ENCODE measurements at regions not wholly inside any gene's neighbourhood (a gene's known extent, or its start where the extent isn't known, plus 50 kb on each side); places are given as distances from the start of the nearest gene placed in this dataset.

DNA sequence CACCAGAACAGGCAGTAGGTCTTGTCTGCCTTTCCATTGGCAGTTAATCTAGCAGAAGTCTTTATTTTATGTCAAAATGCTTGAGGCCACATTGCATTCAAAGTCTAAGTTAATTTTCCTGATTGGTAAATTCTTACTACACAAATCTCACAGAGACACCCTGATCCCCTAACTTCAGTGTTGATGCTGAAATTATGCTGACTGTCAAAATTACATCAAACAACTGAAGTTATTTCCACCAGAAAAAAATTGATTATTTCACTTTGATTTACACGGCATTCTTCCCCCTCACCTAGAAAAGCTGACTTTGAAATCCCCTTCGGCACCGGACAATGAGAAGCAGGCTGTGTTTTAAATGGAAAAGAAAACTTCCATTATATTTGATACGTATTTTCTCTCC lies 99.1 kb downstream of the MAF start:
- Histone ChIP-seq H3K27ac (ENCODE audit: low read depth in 2 of 2, low read length in 1 of 2) (no peak overlapping the region), H3K36me3 (replicated peaks in 1 of 2; ENCODE audit: control insufficient read depth in 1 of 2, insufficient read depth in 2 of 2, low read length in 1 of 2) (no peaks in the 10 kb centered on the region), H3K9ac (no peak overlapping the region), H3K79me2 (ENCODE audit: insufficient read depth) (no peaks in the 10 kb centered on the region), H3K4me1 (ENCODE audit: control insufficient read depth in 1 of 2, insufficient read depth in 2 of 2, low read depth in 1 of 2, low read length in 1 of 2) (no peaks in the 10 kb centered on the region), H3K9me3 (no peaks in the 10 kb centered on the region; the same call in 1 of the 2 replicates), H3K4me3 (ENCODE audit: low read depth in 2 of 2, low read length in 1 of 2) (no peak overlapping the region), H3K27me3 (ENCODE audit: insufficient read depth) (no peaks in the 10 kb centered on the region), H3K4me2 (no peak overlapping the region), H2AFZ (ENCODE audit: low read depth) (no peak overlapping the region), H3K9me2 (no peaks in the 10 kb centered on the region), H4K20me1 (ENCODE audit: insufficient read depth) (no peaks in the 10 kb centered on the region), H3F3A (replicated peaks; ENCODE audit: insufficient read depth) (no peaks in the 10 kb centered on the region)
- ChIA-PET CTCF (interaction anchor here (1.6 kb wide), 1 partner anchor 12 kb away, joined by 3 read pairs; no protein-coding TSS in a partner anchor), POLR2A (no interaction called here)
- no peak for DNase-seq
- TF ChIP-seq EP300 (IDR thresholded peaks at IDR 0.05; ENCODE audit: borderline replicate concordance in 1 of 2, low read depth in 1 of 2, low read length in 1 of 2) (no peak), TCF12 (IDR thresholded peaks at IDR 0.05) (no peak), YY1 (IDR thresholded peaks at IDR 0.05; ENCODE audit: low read depth) (no peak), TEAD4 (IDR thresholded peaks at IDR 0.05; ENCODE audit: borderline replicate concordance, insufficient read depth) (no peak), RAD21 (IDR thresholded peaks at IDR 0.05; ENCODE audit: low read length) (no peak), FOXJ3 (CRISPR knock-in tag; IDR thresholded peaks at IDR 0.05) (no peak), SMC3 (IDR thresholded peaks at IDR 0.05; ENCODE audit: low read depth, low read length) (no peak), RCOR1 (IDR thresholded peaks at IDR 0.05; ENCODE audit: low read length) (no peak), SIN3A (IDR thresholded peaks at IDR 0.05; ENCODE audit: borderline replicate concordance, low read depth, low read length) (no peak), POLR2AphosphoS5 (IDR thresholded peaks at IDR 0.05; ENCODE audit: low read depth, low read length) (no peak), CHD2 (IDR thresholded peaks at IDR 0.05; ENCODE audit: low read length, partially characterized antibody) (no peak), MXI1 (IDR thresholded peaks at IDR 0.05; ENCODE audit: low read depth, low read length) (no peak), JUND (IDR thresholded peaks at IDR 0.05) (no peak)
- TF ChIP-seq, protein P1, sequence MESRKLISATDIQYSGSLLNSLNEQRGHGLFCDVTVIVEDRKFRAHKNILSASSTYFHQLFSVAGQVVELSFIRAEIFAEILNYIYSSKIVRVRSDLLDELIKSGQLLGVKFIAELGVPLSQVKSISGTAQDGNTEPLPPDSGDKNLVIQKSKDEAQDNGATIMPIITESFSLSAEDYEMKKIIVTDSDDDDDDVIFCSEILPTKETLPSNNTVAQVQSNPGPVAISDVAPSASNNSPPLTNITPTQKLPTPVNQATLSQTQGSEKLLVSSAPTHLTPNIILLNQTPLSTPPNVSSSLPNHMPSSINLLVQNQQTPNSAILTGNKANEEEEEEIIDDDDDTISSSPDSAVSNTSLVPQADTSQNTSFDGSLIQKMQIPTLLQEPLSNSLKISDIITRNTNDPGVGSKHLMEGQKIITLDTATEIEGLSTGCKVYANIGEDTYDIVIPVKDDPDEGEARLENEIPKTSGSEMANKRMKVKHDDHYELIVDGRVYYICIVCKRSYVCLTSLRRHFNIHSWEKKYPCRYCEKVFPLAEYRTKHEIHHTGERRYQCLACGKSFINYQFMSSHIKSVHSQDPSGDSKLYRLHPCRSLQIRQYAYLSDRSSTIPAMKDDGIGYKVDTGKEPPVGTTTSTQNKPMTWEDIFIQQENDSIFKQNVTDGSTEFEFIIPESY (IDR thresholded peaks at IDR 0.05; ENCODE audit: borderline replicate concordance, low read depth): no peak
- WGBS (ENCODE audit: low lambda C conversion rate): 59% methylated on average over 4 of the region's 4 CpGs

DNA sequence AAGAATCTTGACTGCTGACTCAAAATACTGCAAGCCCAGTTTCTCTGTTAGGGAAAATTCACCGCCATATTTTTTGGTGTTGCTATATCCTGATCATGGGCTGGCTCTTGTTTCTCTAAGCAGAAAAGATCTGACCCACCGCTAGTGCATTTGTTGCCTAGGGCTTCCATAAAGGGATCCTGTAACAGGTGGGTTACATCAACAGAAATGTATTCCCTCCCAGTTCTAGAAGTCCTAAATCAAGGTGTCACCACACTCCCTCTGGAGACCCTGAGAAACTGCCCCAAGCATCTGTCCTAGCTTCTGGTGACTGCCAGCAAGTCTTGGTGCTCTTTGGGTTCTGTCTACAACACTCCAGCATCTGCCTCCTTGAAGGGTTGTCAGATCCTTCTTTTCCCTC lies 99.7 kb downstream of the MAF start:
- H3K79me2 ChIP-seq (ENCODE audit: insufficient read depth): no peaks in the 10 kb centered on the region
- no peak for DNase-seq
- no peaks in the 10 kb centered on the region for H4K20me1 ChIP-seq (ENCODE audit: insufficient read depth)
- H3K9me2 ChIP-seq: no peaks in the 10 kb centered on the region
- H3K9me3 ChIP-seq: no peaks in the 10 kb centered on the region; the same call in 1 of the 2 replicates
- 39% methylated on average over 2 of the region's 2 CpGs for WGBS (ENCODE audit: low lambda C conversion rate)
- H3K4me2 ChIP-seq: no peak overlapping the region
- H3K27ac ChIP-seq (ENCODE audit: low read depth in 2 of 2, low read length in 1 of 2): no peak overlapping the region
- no peak overlapping the region for H3K9ac ChIP-seq
- no peak overlapping the region for H3K4me3 ChIP-seq (ENCODE audit: low read depth in 2 of 2, low read length in 1 of 2)
- no peaks in the 10 kb centered on the region for H3F3A ChIP-seq (replicated peaks; ENCODE audit: insufficient read depth)
- CTCF ChIA-PET: interaction anchor here (1.6 kb wide), 1 partner anchor 13 kb away, joined by 3 read pairs; no protein-coding TSS in a partner anchor
- POLR2A ChIA-PET: no interaction called here
- H3K27me3 ChIP-seq (ENCODE audit: insufficient read depth): no peaks in the 10 kb centered on the region
- H3K36me3 ChIP-seq (replicated peaks in 1 of 2; ENCODE audit: control insufficient read depth in 1 of 2, insufficient read depth in 2 of 2, low read length in 1 of 2): no peaks in the 10 kb centered on the region
- no peak overlapping the region for H2AFZ ChIP-seq (ENCODE audit: low read depth)
- H3K4me1 ChIP-seq (ENCODE audit: control insufficient read depth in 1 of 2, insufficient read depth in 2 of 2, low read depth in 1 of 2, low read length in 1 of 2): no peaks in the 10 kb centered on the region
- TF ChIP-seq GABPA (IDR thresholded peaks at IDR 0.05; ENCODE audit: low read depth) (no peak), RCOR1 (IDR thresholded peaks at IDR 0.05; ENCODE audit: low read length) (no peak), EZH2phosphoT487 (IDR thresholded peaks at IDR 0.05; ENCODE audit: borderline replicate concordance, low read depth) (no peak), MXI1 (IDR thresholded peaks at IDR 0.05; ENCODE audit: low read depth, low read length) (no peak), TAF1 (IDR thresholded peaks at IDR 0.05; ENCODE audit: borderline replicate concordance, low read depth, low read length) (no peak), NRF1 (IDR thresholded peaks at IDR 0.05; ENCODE audit: low read depth, low read length) (no peak), RAD21 (IDR thresholded peaks at IDR 0.05; ENCODE audit: low read length) (no peak), FOXM1 (IDR thresholded peaks at IDR 0.05; ENCODE audit: low read depth) (no peak), NFIC (IDR thresholded peaks at IDR 0.05; ENCODE audit: borderline replicate concordance) (no peak)
- TF ChIP-seq, protein P2, sequence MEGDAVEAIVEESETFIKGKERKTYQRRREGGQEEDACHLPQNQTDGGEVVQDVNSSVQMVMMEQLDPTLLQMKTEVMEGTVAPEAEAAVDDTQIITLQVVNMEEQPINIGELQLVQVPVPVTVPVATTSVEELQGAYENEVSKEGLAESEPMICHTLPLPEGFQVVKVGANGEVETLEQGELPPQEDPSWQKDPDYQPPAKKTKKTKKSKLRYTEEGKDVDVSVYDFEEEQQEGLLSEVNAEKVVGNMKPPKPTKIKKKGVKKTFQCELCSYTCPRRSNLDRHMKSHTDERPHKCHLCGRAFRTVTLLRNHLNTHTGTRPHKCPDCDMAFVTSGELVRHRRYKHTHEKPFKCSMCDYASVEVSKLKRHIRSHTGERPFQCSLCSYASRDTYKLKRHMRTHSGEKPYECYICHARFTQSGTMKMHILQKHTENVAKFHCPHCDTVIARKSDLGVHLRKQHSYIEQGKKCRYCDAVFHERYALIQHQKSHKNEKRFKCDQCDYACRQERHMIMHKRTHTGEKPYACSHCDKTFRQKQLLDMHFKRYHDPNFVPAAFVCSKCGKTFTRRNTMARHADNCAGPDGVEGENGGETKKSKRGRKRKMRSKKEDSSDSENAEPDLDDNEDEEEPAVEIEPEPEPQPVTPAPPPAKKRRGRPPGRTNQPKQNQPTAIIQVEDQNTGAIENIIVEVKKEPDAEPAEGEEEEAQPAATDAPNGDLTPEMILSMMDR (IDR thresholded peaks at IDR 0.05): no peak
- TF ChIP-seq, protein P3, sequence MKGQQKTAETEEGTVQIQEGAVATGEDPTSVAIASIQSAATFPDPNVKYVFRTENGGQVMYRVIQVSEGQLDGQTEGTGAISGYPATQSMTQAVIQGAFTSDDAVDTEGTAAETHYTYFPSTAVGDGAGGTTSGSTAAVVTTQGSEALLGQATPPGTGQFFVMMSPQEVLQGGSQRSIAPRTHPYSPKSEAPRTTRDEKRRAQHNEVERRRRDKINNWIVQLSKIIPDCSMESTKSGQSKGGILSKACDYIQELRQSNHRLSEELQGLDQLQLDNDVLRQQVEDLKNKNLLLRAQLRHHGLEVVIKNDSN (IDR thresholded peaks at IDR 0.05; ENCODE audit: borderline replicate concordance, low read depth): no peak
- TF ChIP-seq, protein P4, sequence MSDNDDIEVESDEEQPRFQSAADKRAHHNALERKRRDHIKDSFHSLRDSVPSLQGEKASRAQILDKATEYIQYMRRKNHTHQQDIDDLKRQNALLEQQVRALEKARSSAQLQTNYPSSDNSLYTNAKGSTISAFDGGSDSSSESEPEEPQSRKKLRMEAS (IDR thresholded peaks at IDR 0.05; ENCODE audit: low read depth): no peak
- TF ChIP-seq, protein P5, sequence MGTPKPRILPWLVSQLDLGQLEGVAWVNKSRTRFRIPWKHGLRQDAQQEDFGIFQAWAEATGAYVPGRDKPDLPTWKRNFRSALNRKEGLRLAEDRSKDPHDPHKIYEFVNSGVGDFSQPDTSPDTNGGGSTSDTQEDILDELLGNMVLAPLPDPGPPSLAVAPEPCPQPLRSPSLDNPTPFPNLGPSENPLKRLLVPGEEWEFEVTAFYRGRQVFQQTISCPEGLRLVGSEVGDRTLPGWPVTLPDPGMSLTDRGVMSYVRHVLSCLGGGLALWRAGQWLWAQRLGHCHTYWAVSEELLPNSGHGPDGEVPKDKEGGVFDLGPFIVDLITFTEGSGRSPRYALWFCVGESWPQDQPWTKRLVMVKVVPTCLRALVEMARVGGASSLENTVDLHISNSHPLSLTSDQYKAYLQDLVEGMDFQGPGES (IDR thresholded peaks at IDR 0.05; ENCODE audit: low read depth, low read length): no peak

Data from SK-N-SH (cell line).